Astrocyte of the spinal cord (primary cell): ENCODE measurements at regions not wholly inside any gene's neighbourhood (a gene's known extent, or its start where the extent isn't known, plus 50 kb on each side); places are given as distances from the start of the nearest gene placed in this dataset.
"Not testable (repeated sequence)": the region's sequence is repeated elsewhere in the genome, so short reads cannot be mapped to it uniquely, and the experiment has no call there.

Experiments used
- DNase-seq: peaks from one replicate; pipeline ENCODE4 v3.0.0; 2011; ENCODE audit warnings: low read depth, low spot score
- H3K4me3 ChIP-seq: 2 replicates; pipeline ENCODE4 v1.5.1; 2011; ENCODE audit warnings: low read depth, mild to moderate bottlenecking, low read length, moderate library complexity
- CTCF ChIP-seq: IDR thresholded peaks from 2 replicates; pipeline ENCODE4 v1.5.1; 2012; ENCODE audit warnings: low read depth, mild to moderate bottlenecking, low read length, inconsistent platforms
- in situ Hi-C: cut with HindIII; loops from 2 replicates; pipeline ENCODE4 v1.10.0; 2017; ENCODE audit warnings: low sequenced_read_pairs

- in situ Hi-C loops, result no loop called here
- DNase-seq, result no peak
- H3K4me3 ChIP-seq, result no peak overlapping the region
- TF ChIP-seq CTCF, result no peak
These were observed 98.6 kb downstream of the LSMEM1 start for GRCh38 chr7:112579388-112579787.

- H3K4me3 ChIP-seq, result no peak overlapping the region
- DNase-seq, result no peak
- in situ Hi-C loops, result no loop called here
- TF ChIP-seq CTCF, result no peak
These were observed 100.1 kb downstream of the LSMEM1 start for GRCh38 chr7:112580717-112581435.

- no peak for DNase-seq
- no peak for TF ChIP-seq CTCF
- in situ Hi-C loops, result no loop called here
- H3K4me3 ChIP-seq, result no peak overlapping the region
These were observed 100.7 kb downstream of the LSMEM1 start for GRCh38 chr7:112581529-112581928.

- H3K4me3 ChIP-seq, result no peak overlapping the region
- no peak for TF ChIP-seq CTCF
- in situ Hi-C loops, result no loop called here
- no peak for DNase-seq
These were observed 103.5 kb downstream of the LSMEM1 start for GRCh38 chr7:112584290-112584689.

DNA sequence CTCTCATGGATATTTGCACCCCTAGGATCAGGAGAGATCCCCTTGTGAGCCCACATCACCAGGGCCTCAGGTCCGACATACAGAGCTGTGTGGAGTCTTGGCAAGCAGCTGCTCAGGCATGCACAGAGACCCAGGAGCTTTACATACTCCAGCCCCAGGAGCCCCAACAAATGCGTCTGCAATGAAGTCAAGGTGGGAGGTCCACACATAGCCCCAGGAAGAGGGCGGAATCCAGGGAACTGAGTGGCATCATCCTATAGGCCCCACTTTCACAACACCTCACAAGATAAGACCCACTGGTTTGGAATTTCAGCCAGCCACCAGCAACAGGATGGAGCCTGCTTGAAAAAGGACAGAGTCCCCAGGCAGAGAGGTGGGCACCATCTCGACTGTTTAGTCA, 106.7 kb downstream of the LSMEM1 start:
- in situ Hi-C loops, result no loop called here
- no peak for TF ChIP-seq CTCF
- H3K4me3 ChIP-seq, result no peak overlapping the region
- DNase-seq, result no peak

DNA sequence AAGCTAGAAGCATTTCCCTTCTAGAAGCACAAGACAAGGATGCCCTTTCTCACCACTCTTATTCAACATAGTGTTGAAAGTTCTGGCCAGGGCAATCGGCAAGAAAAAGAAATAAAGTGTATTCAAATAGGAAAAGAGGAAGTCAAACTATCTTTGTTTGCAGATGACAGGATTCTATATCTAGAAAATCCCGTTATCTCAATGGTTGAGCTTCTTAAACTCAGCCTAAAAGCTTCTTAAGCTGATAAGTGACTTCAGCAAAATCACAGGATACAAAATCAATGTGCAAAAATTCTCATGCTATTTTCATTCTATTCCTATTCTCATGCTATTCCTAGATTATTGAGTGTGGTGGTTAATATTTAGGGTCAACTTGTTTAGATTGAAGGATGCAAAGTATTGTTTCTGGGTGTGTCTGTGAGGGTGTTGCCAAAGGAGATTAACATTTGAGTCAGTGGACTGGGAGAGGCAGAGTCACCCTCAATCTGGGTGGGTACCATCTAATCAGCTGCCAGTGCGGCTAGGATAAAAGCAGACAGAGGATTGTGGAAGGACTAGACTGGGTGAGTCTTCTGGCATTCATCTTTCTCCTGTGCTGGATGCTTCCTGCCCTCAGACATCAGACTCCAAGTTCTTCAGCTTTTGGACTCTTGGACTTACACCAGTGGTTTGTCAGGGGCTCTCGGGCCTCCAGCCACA, 111.9 kb downstream of the LSMEM1 start:
- in situ Hi-C loops, H3K4me3 ChIP-seq, DNase-seq: not testable (repeated sequence)

GRCh38 chr7:112594397-112594796, 113.6 kb downstream of the LSMEM1 start:
- peak; percentile 68 for DNase-seq
- no peak overlapping the region for H3K4me3 ChIP-seq
- TF ChIP-seq CTCF, result no peak
- in situ Hi-C loops, result no loop called here
